PC-3 (cell line): ENCODE measurements at regions not wholly inside any gene's neighbourhood (a gene's known extent, or its start where the extent isn't known, plus 50 kb on each side); places are given as distances from the start of the nearest gene placed in this dataset.
"Not testable (repeated sequence)": the region's sequence is repeated elsewhere in the genome, so short reads cannot be mapped to it uniquely, and the experiment has no call there.

Experiments used
- EZH2 ChIP-seq: fragments of 300-600 bp; sonication (generic); IDR thresholded peaks from one replicate; pipeline ENCODE4 v1.6.1; 2017; ENCODE audit warnings: antibody characterized with exemption, mild to moderate bottlenecking, low read length; ENCODE audit not compliant: unreplicated experiment
- EZH2phosphoT487 ChIP-seq: fragments of 300-600 bp; sonication (generic); IDR thresholded peaks from 2 replicates; pipeline ENCODE4 v1.6.1; 2018; ENCODE audit warnings: mild to moderate bottlenecking, antibody characterized with exemption, low read length, borderline replicate concordance
- TF ChIP-seq, protein P1 (sequence below): fragments of 300-600 bp; sonication (generic); conservative IDR thresholded peaks from 2 replicates; pipeline ENCODE4 v1.5.1; 2017; ENCODE audit warnings: antibody characterized with exemption, low read depth, mild to moderate bottlenecking, low read length

DNA sequence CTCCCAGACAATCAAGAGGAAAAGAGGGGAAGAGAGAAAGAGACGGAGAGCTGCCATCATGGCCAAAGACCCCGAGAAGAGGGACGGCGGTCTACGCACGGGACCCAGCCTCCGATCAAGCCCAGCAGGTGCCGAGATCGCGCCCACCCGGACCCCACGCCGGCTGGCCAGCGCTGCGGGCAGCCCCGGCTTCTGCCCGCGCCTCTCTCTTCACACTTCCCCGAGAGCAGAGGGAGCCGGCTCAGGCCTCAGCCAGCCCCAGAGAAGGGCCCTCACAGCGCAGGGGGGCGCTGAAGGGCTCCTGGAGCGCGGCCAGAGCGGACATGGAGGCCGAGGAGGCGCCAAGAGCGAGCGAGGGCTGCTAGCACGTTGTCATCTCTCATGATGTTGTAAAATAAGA is 613.7 kb downstream of the TUBA3C start:
- TF ChIP-seq EZH2, EZH2phosphoT487: not testable (repeated sequence)
- TF ChIP-seq, protein P1, sequence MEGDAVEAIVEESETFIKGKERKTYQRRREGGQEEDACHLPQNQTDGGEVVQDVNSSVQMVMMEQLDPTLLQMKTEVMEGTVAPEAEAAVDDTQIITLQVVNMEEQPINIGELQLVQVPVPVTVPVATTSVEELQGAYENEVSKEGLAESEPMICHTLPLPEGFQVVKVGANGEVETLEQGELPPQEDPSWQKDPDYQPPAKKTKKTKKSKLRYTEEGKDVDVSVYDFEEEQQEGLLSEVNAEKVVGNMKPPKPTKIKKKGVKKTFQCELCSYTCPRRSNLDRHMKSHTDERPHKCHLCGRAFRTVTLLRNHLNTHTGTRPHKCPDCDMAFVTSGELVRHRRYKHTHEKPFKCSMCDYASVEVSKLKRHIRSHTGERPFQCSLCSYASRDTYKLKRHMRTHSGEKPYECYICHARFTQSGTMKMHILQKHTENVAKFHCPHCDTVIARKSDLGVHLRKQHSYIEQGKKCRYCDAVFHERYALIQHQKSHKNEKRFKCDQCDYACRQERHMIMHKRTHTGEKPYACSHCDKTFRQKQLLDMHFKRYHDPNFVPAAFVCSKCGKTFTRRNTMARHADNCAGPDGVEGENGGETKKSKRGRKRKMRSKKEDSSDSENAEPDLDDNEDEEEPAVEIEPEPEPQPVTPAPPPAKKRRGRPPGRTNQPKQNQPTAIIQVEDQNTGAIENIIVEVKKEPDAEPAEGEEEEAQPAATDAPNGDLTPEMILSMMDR, result not testable (repeated sequence)
